HG03460 (cell line): ENCODE measurements at regions not wholly inside any gene's neighbourhood (a gene's known extent, or its start where the extent isn't known, plus 50 kb on each side); places are given as distances from the start of the nearest gene placed in this dataset.
"Not testable (repeated sequence)": the region's sequence is repeated elsewhere in the genome, so short reads cannot be mapped to it uniquely, and the experiment has no call there.

Source experiments
- ATAC-seq: cut with Tn5 transposase; IDR thresholded peaks from one replicate; pipeline ENCODE4 v1.9.1; 2021; ENCODE audit not compliant: unreplicated experiment

DNA sequence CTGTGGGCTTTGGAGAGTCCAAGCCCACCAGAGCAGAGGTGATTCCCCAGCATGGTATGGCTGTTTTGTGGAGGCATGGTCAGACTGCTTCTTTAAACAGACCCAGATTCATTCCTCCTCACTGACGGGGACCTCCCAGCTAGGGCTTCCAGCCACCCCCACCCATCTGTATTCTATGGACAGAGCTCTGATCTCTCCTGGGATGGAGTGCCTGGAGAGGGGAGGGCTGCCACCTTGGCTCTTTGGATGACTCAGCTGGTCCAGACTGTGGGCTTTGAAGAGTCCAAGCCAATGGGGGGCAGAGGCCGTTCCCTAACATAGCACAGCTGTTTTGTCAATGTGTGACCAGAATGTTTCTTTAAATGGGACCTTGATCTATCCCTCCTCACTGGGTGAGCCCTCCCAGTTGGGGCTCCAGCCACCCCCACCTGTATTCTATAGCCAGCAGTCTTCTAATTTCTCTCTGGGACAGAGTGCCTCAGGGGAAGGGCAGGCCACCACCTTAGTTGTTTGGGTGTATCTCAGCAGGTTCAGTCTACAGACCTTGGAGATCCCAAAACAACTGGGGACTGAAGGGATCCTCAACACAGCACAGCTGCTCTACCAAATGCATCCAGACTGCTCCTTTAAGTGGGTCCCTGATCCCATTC is 122.0 kb upstream of the OSTN start:
- ATAC-seq = no peak

DNA sequence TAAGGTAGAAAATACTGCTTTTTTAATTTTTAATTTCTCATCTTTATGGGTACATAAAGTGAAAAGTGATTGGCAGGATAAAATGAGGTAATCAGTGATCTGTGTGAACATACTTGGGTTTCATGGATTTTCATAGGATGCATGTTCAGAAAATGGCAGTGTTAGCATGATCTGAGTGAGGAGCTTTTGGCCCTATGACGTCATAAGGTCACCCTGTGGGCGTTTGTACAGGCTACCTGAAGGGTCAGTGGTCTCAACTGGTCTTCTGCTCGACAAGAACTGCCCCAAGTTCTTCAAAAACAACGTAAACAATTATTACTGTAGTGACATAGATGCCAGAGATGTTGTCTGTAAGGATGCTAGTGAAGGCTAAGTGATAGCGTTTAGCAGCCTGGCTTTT is 124.5 kb upstream of the OSTN start:
- ATAC-seq = no peak

DNA sequence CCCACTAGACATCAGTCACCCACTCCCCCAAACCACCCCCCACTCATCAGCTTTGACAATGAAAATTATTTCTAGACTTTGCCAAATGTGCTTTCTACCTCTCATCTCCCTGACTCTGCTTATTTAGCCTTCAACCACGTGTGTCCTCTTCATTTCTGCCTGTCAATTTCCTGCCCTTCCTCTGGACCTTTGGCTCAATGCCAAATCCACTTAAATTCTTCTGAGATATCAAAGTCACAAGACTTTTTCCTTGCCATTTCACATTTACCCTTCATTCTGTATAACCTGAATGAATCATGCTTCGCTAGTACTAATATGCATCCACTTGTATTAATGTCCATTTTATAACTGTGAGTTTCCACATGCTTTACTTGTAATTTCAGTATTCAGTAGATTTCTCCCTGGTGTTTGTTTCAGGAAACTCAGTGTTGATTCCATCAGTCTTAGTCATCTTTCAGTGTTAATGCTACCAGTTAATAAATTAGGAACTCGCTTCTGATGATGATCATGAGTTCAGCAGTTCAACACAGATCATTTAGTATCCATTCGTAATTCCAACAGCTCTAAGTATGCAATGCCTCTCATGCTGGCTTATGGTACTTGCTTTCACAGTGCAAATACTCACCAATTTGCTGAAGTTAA is 128.2 kb upstream of the OSTN start:
- no peak for ATAC-seq

DNA sequence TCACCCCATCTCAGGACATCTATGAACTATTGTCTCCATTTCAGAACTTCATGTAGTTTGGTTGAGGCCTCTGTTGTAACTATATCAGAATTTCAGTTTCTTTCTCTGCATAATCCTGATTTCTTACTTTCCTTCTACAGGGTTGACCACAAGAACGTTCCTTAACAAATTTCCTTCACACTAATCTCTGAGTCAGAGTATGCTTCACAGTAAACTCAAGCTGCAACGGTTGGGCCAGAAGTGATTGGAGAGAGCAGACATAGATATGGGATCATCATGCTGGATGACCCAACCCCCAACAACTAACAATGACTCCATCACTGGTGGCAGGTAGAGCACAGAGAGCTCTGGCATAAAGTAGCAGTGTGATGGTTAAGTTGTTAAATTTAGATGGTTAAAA is 128.8 kb upstream of the OSTN start:
- no peak for ATAC-seq

DNA sequence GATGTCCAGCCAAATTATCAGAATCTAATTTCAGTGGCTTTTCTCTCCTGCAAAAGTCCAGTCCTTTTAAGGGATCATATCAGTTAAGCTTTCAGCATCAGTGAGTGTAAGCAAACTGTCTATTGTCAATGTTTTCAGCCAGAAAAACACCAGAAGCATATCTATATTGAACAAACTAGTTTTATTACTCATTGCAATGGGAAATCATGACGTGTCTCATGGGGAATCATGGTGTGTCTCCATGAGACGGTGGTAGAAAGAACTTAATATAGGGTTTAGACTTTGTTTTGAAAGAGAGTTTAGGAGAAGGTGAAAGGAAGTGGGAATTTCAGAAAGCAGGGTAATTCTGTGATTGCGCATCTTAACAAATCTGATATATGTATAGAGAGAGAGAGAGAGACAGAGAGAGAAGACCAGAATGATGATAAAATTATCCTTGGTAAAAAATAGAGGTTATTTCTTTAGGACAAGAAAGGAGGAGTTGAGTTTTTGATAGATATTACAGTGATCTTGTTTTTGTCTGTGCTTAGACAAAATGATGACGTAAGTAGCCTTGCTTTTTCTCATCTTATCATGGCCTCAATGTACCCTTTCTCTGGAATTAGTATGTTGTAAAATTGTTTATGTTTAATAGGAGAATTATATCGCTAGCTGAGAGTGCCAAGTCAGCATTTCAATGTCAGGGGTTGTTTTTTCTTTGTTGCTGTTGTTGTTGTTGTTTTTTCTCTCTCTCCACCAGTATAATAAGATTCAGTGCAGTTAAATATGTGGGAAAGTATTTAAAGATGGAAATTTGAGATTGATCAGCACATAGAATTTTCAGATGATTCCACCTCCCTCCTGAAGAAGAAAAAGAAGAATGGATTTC is 129.9 kb upstream of the OSTN start:
- ATAC-seq = no peak

DNA sequence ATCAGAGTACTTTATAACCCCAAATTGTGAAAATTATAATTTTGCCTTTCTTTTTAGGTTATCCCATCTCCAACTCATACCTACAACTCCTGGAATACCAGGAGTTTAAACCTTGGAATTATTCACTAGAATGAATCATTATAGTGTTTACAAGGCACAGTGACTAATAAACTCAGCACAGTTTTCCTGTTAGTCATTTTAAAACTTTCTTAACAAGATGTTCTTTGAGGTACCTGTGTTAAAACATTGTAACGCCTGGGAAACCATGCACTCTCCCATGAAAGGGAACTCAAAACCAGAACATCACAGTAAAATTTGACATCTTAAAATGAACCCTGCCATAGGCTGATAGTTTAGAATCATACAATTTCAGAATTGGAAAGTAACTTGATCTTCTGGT is 132.4 kb upstream of the OSTN start:
- no peak for ATAC-seq

DNA sequence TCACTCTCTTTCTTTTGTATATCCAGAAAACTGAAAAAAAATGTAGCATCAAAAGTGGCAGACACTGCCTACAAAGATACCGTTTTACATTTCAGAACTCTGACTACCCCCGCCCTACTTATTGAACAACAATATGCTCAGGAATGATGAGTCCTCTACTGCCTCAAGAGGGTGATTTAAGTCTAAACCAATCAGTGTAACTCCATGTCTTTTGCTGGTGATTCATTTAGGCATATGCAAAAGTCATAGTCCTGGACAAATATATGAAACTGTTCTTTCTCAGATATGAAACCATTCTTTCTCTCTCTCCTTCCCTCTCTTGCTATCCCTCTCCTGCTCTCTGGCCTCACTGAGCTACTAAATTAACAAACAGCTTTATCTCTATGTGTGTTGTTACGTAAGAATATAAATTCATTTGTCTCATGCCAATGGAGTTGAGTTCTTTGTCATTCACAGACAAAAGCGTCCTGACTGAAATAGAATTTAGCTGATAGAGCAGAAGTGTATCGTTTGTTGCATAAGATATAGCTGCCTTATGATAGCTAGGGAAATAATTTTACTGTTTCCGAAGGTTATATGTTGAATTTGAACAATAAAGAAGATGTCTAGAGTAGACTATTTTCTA is 133.7 kb upstream of the OSTN start:
- no peak for ATAC-seq

DNA sequence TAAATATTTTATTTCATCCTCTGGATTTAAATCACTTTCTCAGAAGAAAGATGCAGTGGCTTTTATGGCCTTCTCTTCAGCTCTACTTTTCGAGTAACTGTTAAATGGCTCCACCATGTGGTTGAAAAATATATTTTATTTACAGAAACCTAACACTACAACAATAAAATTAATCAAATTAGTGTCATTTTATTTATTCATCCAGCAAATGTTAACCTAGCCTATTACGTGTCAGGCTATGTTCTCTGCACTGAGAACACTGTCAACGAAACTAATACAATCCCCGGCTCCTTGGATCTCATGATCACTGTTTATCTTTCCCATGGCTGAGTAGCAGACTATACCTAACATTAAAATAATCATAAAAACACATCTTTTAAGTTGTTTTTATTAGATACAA is 148.0 kb upstream of the OSTN start:
- no peak for ATAC-seq

DNA sequence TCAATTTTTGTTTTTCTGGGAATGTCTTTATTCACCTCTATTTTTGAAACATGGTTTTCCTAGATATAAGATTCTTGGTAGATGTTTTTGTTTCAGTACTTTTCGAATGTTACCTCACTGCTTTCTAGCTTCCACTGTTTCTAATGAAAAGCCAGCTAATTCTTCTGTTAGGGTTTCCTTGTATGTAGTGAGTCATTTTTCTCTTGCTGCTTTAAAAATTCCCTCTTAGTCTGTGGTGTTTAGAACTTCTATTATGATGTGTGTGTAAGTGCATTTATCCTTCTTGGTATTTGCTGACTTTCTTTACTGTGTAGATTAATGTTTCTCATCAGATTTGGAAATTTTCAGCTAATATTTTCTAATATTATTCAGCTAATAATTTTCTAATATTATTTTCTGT is 151.1 kb upstream of the OSTN start:
- ATAC-seq = no peak

DNA sequence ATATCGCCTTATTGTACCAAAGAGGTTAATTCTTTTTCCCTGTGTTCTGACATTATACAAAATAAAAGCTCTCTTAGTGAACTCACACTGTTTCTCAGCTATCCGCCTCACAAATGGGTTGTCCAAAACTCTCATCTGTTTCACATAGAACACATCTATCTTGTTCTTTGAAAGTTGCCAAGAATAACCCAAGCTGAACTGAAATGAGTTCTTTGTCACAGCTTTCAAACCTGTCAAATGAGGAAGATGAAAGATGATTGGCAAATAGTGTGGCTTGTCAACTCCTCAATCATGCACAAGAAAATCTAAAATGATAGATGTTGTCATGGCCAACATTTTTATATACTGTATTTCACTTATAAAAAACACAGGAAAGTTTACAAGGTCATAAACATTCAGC is 168.1 kb upstream of the OSTN start:
- ATAC-seq = no peak

DNA sequence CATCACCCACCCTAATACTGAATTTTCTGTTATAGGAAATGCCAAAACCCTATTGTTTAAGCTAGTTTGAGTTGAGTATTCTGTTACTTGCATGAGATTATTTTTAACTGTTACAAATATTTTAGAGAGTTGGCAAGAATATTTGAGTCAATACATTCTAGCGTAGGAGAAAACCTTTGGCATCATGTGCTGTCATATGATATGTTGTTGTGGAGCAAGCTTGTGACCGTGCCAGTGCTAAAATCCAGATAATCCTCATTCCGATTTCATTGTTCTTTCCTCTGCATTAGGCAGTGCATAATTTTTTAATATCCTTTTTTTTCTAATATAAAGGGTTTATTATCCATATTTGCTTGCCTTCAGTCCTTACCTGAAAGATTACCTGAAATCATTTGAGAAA is 168.0 kb upstream of the GMNC start:
- no peak for ATAC-seq

DNA sequence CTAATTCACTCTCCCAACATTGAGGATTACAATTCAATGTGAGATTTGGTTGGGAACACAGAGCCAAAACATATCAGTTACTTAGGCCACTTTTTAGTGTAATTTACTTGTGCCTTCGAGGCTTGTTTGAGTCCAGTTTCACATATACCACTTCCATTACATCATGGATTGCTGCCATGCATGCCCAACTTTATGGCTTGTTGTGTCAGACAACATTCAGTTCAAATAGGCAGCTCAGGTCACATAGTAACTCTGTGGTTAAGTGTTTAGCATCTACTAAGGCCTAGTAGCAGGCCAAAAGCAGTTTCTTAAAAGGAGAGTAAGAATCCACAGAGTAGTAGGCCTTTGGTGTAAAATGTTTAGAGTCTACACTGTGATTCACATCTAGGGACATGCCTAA is 164.3 kb upstream of the GMNC start:
- ATAC-seq = no peak

DNA sequence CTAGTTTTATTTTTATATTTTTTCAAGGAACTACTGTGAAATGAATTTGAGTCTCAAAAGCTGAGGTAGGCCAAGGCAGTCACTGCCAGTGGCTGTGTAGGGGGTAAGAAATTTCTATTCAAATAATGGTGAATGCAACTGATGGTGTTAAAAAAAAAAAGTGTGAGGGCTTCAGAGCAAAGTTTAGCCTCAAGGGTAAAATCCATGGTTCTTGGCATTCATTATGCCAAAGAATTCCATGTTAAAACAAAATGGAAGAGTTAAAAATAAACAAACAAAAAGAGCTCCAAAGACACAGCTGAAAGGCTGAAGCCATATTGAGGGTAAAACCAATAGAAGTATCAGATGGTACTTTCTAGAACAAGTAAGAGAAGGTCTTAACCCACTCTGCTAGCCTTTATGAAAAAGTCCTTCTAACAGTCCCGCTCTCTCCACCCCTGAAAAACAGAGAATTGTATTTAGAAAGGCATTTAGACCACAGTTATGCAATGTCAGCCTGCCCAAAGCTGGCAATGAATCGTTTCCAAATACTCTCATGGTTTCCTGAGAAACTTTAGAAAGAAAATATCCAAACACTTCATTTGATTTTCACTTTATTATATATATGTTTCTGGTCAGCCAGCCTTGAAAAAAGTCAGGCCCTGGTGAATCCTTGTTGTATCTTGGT is 158.4 kb upstream of the GMNC start:
- no peak for ATAC-seq

DNA sequence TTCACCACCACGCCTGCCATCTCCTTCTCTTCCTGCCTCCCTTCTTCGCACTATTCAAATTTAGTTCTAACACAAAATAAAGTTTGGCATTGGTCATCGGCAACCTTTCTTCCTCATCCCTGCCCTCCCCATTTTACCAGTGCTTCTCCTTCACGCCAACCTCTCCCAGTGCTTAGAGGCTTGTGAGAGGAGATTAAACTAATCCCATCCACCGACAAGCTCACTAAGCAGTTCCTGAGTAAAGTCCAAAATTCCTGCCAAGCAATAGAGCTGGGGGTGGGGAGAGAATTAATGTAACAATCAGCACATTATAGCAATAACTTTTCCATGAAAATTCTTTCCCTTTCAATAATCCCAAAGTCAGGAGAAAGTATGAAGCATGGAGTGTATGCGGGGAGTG is 157.4 kb upstream of the GMNC start:
- ATAC-seq = no peak

DNA sequence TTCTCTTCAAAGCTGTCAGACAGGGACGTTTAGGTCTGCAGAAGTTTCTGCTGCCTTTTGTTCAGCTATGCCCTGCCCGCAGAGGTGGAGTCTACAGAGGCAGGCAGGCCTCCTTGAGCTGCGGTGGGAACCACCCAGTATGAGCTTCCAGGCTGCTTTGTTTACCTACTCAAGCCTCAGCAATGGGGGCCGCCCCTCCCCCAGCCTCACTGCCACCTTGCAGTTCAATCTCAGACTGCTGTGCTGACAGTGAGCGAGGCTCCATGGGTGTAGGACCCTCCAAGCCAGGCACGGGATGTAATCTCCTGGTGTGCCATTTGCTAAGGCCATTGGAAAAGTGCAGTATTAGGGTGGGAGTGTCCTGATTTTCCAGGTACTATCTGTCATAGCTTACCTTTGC is 153.5 kb upstream of the GMNC start:
- not testable (repeated sequence) for ATAC-seq

DNA sequence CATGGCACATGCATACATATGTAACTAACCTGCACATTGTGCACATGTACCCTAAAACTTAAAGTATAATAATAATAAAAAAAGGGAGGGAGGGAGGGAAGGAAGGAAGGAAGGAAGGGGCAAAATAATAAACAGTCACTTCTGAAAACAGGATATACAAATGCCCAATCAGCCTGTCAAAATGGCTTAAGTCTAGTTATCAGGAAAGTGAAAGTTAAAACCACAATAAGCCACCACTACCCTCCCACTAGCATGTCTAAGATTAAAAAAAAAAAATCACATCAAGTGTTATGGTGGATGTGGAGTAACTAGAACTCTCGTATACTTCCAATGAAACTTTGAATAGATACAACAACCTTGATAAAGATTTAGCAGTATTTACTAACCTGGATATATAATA is 145.6 kb upstream of the GMNC start:
- ATAC-seq = no peak

DNA sequence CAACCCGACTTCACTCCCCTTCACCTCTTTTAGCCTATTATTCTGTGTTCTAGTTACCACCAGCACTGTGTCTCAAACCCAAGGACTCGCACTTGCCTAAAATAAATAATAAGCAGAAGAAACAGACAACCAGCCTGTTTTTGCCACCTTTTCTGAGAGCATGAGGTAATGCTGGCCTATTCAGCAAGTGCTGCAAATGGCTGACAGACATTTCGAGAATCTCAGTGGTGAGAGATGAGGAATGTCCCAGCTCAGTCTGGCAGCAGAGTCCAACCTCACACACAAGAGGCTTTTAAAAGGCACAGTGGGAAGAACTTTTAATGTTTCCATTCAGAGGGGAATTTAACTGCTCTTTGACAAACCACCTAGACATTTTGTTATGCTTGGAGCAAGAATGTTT is 143.3 kb upstream of the GMNC start:
- no peak for ATAC-seq

DNA sequence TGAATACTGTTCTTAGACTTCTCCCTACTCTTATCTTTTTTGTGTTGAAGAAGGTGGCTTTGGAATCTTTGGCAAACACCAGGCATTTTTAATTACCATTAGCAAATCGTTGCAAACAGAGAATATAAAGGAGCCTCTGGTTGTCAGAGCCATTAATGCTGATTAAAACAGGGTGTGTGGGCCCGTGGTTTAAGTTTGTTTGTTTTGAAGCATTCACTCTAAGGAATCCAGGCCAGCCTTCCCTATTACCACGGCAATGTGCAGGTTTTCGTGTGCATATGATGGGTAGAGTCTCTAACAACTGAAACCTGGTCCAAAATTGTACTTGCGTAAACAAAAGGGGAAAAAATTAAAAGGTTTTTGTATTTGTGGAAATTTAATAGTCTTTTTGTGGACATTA is 141.2 kb upstream of the GMNC start:
- no peak for ATAC-seq

DNA sequence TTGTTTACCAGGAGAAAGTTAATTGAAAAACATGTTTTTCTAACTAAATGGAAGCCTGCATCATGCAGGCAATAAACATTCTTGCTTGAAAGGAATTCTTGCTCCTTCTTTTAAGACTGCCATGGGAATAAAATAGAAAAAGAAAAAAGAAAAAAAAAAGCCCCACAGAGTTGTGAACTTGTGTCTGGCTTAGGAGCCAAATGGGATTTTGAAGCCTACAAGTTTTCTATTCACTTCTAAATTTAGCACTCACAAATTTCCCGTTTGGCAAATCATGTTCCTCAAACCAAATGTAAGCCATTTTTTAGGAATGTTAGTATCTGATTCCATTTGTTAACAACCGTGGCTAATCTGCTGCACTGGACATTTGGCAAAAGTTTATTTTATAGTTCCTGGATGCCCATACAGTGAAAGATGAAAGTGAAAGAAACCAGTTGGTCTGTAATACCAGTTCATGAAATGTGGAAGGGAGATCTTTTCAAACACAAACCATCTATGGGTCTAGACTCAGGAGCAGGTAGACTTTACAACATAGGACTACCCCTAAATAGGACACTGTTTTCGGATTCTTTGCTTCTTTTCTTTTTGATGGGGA is 133.8 kb upstream of the GMNC start:
- ATAC-seq = no peak

DNA sequence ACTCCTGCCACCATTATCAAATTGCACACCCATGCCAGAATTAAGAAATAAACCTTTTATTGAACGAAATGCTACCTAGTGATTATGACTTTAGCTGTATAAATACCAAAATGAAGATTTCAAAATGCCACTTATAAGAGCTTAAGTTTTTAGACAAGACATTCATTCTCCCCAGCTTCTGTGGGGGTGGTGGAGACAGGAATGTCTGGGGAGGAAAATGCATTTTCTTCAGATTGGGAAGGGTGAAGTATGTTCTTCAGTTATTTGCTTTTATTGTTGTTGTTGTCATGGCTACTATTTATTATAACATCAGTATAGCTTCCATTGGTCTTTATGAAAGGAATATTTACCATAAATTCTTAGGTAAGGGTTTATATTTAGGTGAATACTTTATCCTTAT is 132.7 kb upstream of the GMNC start:
- no peak for ATAC-seq

DNA sequence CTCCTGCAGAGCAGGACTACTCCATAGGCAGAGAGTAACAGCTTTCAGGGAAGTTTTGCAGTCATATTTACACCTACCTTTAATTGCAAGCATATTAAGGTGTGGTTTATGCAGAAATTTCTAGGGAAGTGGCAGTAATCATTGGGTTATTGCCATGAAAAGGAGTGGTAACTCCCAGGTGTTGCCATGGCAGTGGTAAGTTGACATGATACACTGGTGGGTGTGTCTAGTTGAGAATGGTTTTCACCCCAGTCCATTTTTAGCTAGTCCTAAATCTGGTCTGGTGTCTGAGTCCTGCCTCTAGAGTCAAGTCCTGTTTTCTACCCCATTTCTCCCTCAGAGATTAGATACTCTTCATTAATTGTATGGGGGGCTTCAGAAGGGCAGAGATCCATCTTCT is 128.4 kb upstream of the GMNC start:
- no peak for ATAC-seq
